GM04504 (cell line): ENCODE measurements at regions not wholly inside any gene's neighbourhood (a gene's known extent, or its start where the extent isn't known, plus 50 kb on each side); places are given as distances from the start of the nearest gene placed in this dataset.
"Not testable (repeated sequence)": the region's sequence is repeated elsewhere in the genome, so short reads cannot be mapped to it uniquely, and the experiment has no call there.

ENCODE experiments used
- DNase-seq: peaks from one replicate; pipeline ENCODE4 v3.0.0-alpha.2; 2012; ENCODE audit warnings: low read depth

GRCh38 chr2:87515875-87516274 lies 232.0 kb upstream of the PLGLB2 start:
- not testable (repeated sequence) for DNase-seq

- not testable (repeated sequence) for DNase-seq
These were observed 231.4 kb upstream of the PLGLB2 start for GRCh38 chr2:87516369-87516967.

GRCh38 chr2:87517438-87517837 lies 230.4 kb upstream of the PLGLB2 start:
- DNase-seq = not testable (repeated sequence)

GRCh38 chr2:87518066-87518465 lies 229.8 kb upstream of the PLGLB2 start:
- not testable (repeated sequence) for DNase-seq

- DNase-seq = not testable (repeated sequence)
These were observed 229.3 kb upstream of the PLGLB2 start for GRCh38 chr2:87518547-87518946.

GRCh38 chr2:87519158-87520011 lies 228.5 kb upstream of the PLGLB2 start:
- DNase-seq = not testable (repeated sequence)

- not testable (repeated sequence) for DNase-seq
These were observed 226.8 kb upstream of the PLGLB2 start for GRCh38 chr2:87521057-87521456.

GRCh38 chr2:87521489-87521888 lies 226.4 kb upstream of the PLGLB2 start:
- DNase-seq = not testable (repeated sequence)

- not testable (repeated sequence) for DNase-seq
These were observed 223.2 kb upstream of the PLGLB2 start for GRCh38 chr2:87524619-87525188.

GRCh38 chr2:87525497-87525991 lies 222.3 kb upstream of the PLGLB2 start:
- DNase-seq = not testable (repeated sequence)

GRCh38 chr2:87526258-87526657 lies 221.6 kb upstream of the PLGLB2 start:
- not testable (repeated sequence) for DNase-seq

- DNase-seq = not testable (repeated sequence)
These were observed 215.7 kb upstream of the PLGLB2 start for GRCh38 chr2:87531968-87532715.

GRCh38 chr2:87533390-87534272 lies 214.3 kb upstream of the PLGLB2 start:
- DNase-seq = not testable (repeated sequence)

GRCh38 chr2:87534273-87534889 lies 213.5 kb upstream of the PLGLB2 start:
- DNase-seq = not testable (repeated sequence)

- not testable (repeated sequence) for DNase-seq
These were observed 211.5 kb upstream of the PLGLB2 start for GRCh38 chr2:87536427-87536826.

- DNase-seq = not testable (repeated sequence)
These were observed 210.6 kb upstream of the PLGLB2 start for GRCh38 chr2:87537251-87537671.

- DNase-seq = not testable (repeated sequence)
These were observed 209.6 kb upstream of the PLGLB2 start for GRCh38 chr2:87538268-87538667.

- not testable (repeated sequence) for DNase-seq
These were observed 208.5 kb upstream of the PLGLB2 start for GRCh38 chr2:87539151-87539943.

GRCh38 chr2:87540242-87540641 lies 207.6 kb upstream of the PLGLB2 start:
- DNase-seq = not testable (repeated sequence)
